ENCODE measurements at regions not wholly inside any gene's neighbourhood (a gene's known extent, or its start where the extent isn't known, plus 50 kb on each side); places are given as distances from the start of the nearest gene placed in this dataset.

GRCh38 chrX:25344161-25344936 is 328.6 kb upstream of the ARX start (continued):
- no peak for TF ChIP-seq ESRRA (IDR thresholded peaks at IDR 0.05; ENCODE audit: low read length)
- TF ChIP-seq SRF (IDR thresholded peaks at IDR 0.05; ENCODE audit: low read depth in 2 of 2, low read length in 2 of 2), result no peak

GRCh38 chrX:25343060-25343459 is 327.3 kb upstream of the ARX start:
- no peak overlapping the region for H3K27ac ChIP-seq (ENCODE audit: control insufficient read depth, insufficient read depth)
- H3K4me2 ChIP-seq (ENCODE audit: control insufficient read depth, insufficient read depth), result no peak overlapping the region
- ChIA-PET CTCF (interaction anchor here (0.6 kb wide), 1 partner anchor 16 kb away, joined by 3 read pairs; no protein-coding TSS in a partner anchor), POLR2A (no interaction called here), RAD21 (ENCODE audit: unreplicated experiment) (no interaction called here), SMC1A (ENCODE audit: uncharacterized antibody, unreplicated experiment) (no interaction called here)
- WGBS (ENCODE audit: insufficient coverage, insufficient replicate concordance, low lambda C conversion rate, missing lambda C conversion rate), result 0% methylated on average over 1 of the region's 1 CpG
- FAIRE-seq (no peak), DNase-seq (ENCODE audit: low read depth, low spot score) (no peak), ATAC-seq (no peak)
- H3K36me3 ChIP-seq (ENCODE audit: control insufficient read depth in 2 of 2, insufficient read depth in 2 of 2, low read length in 1 of 2), result no peaks in the 10 kb centered on the region
- H3K9ac ChIP-seq (ENCODE audit: control insufficient read depth, insufficient read depth, low read length), result no peak overlapping the region
- in situ Hi-C loops (cut with MboI) (no loop called here), intact Hi-C loops (cut with micrococcal nuclease; ENCODE audit: unreplicated experiment) (no loop called here)
- TF ChIP-seq ASH2L (IDR thresholded peaks at IDR 0.05; ENCODE audit: borderline replicate concordance, low read depth), result no peak
- no peaks in the 10 kb centered on the region for H3K4me1 ChIP-seq (ENCODE audit: control insufficient read depth, insufficient read depth, low read length)
- no peaks in the 10 kb centered on the region for H4K20me1 ChIP-seq (ENCODE audit: control insufficient read depth, insufficient read depth)
- H3K9me3 ChIP-seq (replicated peaks; ENCODE audit: control insufficient read depth, insufficient read depth, low read length), result no peaks in the 10 kb centered on the region
- H3K27me3 ChIP-seq (replicated peaks in 1 of 2; ENCODE audit: control insufficient read depth in 2 of 2, insufficient read depth in 2 of 2, low read length in 1 of 2), result no peaks in the 10 kb centered on the region
- no peak overlapping the region for H3K4me3 ChIP-seq
- no peaks in the 10 kb centered on the region for H3K79me2 ChIP-seq (ENCODE audit: control insufficient read depth, insufficient read depth, low read length)
- no TSS peak for BruUV-seq (replicated peaks)
- no peak overlapping the region for H2AFZ ChIP-seq (ENCODE audit: control insufficient read depth, low read depth, low read length)

DNA sequence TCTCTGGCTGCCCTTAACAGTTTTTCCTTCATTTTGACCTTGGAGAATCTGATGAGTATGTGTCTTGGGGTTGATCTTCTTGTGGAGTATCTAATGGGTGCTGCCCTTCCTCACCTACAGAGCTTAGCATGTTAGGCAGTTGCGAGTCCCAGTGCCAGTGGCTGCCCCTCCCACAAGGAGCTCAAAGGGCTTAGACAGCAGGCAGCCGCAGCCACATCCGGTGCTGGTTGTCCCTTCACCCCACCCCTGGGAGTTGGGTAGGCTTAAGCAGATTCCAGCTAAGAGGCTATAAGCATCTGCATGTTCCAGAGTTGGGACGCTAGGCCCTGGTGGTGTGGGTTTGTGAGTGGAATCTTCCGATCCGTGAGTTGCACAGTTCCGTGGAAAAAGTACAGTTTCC is 322.1 kb upstream of the ARX start:
- in situ Hi-C loops (cut with MboI) (no loop called here), intact Hi-C loops (cut with micrococcal nuclease; ENCODE audit: unreplicated experiment) (no loop called here)
- ChIA-PET CTCF (no interaction called here), POLR2A (no interaction called here), SMC1A (ENCODE audit: uncharacterized antibody, unreplicated experiment) (no interaction called here), RAD21 (ENCODE audit: unreplicated experiment) (no interaction called here)
- Histone ChIP-seq H3K36me3 (ENCODE audit: control insufficient read depth in 2 of 2, insufficient read depth in 2 of 2, low read length in 1 of 2) (no peaks in the 10 kb centered on the region), H3K27ac (ENCODE audit: control insufficient read depth, insufficient read depth) (no peak overlapping the region), H3K9me3 (replicated peaks; ENCODE audit: control insufficient read depth, insufficient read depth, low read length) (no peaks in the 10 kb centered on the region), H3K9ac (ENCODE audit: control insufficient read depth, insufficient read depth, low read length) (no peak overlapping the region), H3K79me2 (ENCODE audit: control insufficient read depth, insufficient read depth, low read length) (no peaks in the 10 kb centered on the region), H2AFZ (ENCODE audit: control insufficient read depth, low read depth, low read length) (no peak overlapping the region), H3K4me3 (no peak overlapping the region), H3K4me1 (ENCODE audit: control insufficient read depth, insufficient read depth, low read length) (no peaks in the 10 kb centered on the region), H3K4me2 (ENCODE audit: control insufficient read depth, insufficient read depth) (no peak overlapping the region), H3K27me3 (replicated peaks in 1 of 2; ENCODE audit: control insufficient read depth in 2 of 2, insufficient read depth in 2 of 2, low read length in 1 of 2) (no peaks in the 10 kb centered on the region), H4K20me1 (ENCODE audit: control insufficient read depth, insufficient read depth) (no peaks in the 10 kb centered on the region)
- ATAC-seq (no peak), DNase-seq (ENCODE audit: low read depth, low spot score) (no peak), FAIRE-seq (no peak)
- TF ChIP-seq STAT1 (conservative IDR thresholded peaks at IDR 0.05) (no peak), CREM (IDR thresholded peaks at IDR 0.05; ENCODE audit: low read depth) (no peak), ZBED1 (IDR thresholded peaks at IDR 0.05; ENCODE audit: borderline replicate concordance) (no peak), JUNB (IDR thresholded peaks at IDR 0.05) (no peak), YBX1 (IDR thresholded peaks at IDR 0.05) (no peak), KDM1A (IDR thresholded peaks at IDR 0.05; ENCODE audit: borderline replicate concordance) (no peak), IKZF1 (conservative IDR thresholded peaks at IDR 0.05) (no peak)
- TF ChIP-seq, protein P1, sequence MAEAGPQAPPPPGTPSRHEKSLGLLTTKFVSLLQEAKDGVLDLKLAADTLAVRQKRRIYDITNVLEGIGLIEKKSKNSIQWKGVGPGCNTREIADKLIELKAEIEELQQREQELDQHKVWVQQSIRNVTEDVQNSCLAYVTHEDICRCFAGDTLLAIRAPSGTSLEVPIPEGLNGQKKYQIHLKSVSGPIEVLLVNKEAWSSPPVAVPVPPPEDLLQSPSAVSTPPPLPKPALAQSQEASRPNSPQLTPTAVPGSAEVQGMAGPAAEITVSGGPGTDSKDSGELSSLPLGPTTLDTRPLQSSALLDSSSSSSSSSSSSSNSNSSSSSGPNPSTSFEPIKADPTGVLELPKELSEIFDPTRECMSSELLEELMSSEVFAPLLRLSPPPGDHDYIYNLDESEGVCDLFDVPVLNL (IDR thresholded peaks at IDR 0.05; ENCODE audit: low read depth, low read length), result no peak
- WGBS (ENCODE audit: insufficient coverage, insufficient replicate concordance, low lambda C conversion rate, missing lambda C conversion rate), result 54% methylated on average over 7 of the region's 7 CpGs
- BruUV-seq (replicated peaks), result no TSS peak
